ENCODE measurements at regions not wholly inside any gene's neighbourhood (a gene's known extent, or its start where the extent isn't known, plus 50 kb on each side); places are given as distances from the start of the nearest gene placed in this dataset.
A peak's percentile ranks its signal among the peaks of the same experiment; 100 is the strongest.

DNA sequence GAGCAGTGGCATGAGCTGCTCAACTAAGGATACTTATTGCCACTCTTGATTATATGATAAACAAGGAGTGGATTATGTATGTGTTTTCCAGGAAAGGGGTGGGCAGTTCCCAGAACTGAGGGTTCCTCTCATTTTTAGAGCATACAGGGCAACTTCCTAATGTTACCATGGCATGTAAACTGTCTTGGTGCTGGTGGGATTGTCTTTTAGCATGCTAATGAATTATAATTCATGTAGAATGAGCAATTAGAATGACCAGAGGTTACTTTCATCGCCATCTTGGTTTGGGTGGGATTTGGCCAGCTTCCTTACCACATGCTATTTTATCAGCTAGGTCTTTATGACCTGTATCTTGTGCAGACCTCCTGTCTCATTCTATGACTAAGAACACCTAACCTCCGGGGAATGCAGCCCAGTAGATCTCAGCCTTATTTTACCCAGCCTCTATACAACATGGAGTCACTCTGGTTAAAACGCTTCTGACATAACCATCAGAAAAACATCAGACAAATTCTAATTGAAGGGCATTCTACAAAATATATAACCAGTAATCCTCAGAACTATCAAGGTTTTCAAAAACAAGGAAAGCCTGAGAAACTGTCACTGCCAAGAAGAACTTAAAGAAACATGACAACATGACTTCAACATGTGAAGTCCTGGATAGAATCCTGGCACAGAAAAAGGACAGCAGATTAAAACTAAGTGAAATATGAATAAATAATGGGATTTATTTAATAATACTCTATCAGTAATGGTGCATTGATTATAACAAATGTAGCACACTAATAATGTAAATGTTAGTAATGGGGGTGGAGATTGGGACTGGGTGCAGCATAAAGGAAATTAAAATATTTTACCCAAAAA, 365.0 kb downstream of the SEMA3D start:
- DNase-seq (ENCODE audit: low read depth): no peak

DNA sequence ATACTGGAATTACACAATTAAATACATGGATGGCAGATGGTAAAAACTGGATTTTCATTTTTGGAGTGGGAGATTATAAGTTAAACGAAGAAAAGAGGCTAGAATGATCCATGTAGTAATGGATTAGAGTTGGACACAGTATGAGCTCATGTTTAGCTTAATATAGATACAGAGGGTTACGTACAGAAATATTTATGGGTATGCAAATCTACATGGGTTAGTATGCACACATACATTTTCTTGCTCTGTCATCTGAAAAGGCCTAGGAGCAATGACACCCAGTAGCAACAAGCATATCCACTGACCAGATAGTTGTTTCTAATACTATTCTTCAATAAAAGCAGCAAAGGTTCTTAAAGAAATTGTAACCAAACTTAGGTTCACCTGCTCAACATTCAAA, 366.4 kb downstream of the SEMA3D start:
- DNase-seq (ENCODE audit: low read depth): no peak

DNA sequence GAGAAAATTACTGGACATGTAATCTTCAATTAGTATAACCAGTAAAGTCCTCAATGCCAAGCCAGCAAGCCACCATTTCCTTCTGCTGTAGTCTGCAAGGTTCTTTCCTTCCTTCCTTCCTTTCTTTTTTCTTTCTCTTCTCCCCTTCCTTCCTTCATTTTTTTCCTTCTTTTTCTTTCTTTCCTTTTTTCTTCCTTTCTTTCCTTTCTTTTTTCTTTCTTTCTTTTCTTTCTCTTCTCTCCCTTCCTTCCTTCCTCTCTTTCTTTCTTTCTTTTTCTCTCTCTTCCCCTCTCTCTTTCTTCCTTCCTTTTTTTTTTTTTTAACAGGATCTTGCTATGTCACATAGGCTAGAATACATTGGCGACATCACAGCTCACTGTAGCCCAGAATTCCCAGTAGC, 369.8 kb downstream of the SEMA3D start:
- no peak for DNase-seq (ENCODE audit: low read depth)

DNA sequence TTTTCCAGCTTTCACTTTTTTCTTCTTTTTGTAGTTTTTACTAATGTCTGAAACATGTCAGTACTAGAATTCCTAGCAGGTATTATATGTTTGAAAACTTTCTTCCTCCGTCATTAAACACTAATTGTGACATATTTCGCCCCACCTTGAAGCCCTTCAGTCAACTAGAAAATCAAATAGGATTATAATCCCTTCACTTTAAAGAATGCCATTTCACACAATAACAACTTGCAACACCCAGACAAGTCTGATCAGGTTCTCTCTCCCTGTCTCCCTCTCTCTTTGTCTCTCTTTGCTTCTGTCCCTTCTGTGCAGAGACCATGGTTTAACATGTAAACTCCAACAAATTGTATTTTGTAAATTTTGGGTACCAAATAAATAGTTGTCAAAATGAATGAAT, 373.5 kb downstream of the SEMA3D start:
- no peak for DNase-seq (ENCODE audit: low read depth)

DNA sequence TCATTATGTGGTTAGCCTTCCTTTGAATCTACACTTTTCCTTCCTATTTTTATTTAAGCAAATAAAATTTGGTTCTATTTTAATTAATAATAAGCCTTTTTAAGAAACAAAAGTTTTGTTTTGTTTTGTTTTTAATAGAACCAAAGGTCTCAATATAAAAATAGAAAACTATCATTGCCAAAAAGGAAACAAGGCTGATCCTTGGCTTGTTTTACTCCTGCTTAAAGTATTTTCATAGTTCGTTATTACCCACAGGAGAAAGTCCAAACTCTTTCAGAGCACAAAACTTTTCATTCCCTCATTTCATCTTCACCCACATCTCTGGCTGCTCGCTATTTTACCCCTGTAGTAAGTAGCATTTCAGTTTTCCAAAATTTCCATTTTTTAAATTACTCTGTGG, 374.8 kb downstream of the SEMA3D start:
- DNase-seq (ENCODE audit: low read depth): peak; percentile 18

DNA sequence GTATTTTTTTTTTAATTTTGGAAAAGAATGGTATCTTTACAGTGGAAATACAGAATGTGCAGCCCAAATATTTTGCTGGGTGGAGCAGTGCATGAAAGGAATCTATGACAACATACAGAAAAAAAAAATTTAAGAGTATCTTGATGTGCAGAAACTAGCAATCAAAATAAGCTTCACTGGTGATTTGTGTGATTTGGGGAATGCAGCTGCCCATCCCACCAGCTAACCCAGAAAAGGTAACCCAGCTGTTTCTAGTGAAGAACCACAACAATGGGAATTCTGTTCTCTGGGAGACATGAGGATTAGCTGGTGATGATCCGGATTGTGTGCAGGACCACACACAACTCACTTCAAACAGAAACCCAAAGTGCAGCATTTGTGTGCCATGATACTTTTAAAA, 375.5 kb downstream of the SEMA3D start:
- peak; percentile 89 for DNase-seq (ENCODE audit: low read depth)

DNA sequence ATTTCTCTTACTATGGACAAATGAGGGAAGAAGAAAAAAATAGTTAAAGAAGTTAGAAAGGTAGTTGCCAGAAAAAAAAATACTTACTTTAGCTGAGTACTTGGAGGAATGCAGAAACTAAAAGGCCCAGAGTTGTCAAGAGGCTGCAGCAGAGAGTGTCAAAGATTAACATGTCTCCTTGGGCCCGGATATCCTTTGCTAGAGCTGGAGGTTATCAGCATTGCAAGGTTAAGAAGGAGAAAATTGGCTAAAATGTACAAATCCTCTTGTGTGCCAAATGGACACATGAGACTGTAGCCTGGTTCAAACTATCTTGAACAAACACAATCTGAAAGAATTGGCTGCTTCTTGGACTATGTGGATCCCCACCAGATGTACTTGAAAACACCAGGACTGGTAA, 377.0 kb downstream of the SEMA3D start:
- DNase-seq (ENCODE audit: low read depth): no peak

DNA sequence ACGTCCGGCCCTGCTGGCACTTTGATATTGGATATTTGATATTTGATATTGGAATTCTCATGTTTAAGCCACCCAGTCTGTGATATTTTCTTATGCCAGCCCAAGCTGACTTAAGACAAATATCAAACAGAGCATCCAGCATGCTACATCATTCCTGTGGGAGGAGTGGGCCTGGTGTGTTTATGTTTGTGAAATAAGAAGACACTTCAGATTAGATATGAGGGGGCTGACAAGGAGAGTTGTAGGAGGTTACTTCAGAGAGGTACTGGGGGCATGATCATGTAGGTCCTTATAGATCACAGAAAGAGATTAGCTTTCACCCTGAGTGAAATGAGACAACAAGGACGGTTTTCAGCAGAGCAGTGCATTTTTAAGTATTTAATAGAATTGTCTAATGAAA, 382.9 kb downstream of the SEMA3D start:
- no peak for DNase-seq (ENCODE audit: low read depth)

DNA sequence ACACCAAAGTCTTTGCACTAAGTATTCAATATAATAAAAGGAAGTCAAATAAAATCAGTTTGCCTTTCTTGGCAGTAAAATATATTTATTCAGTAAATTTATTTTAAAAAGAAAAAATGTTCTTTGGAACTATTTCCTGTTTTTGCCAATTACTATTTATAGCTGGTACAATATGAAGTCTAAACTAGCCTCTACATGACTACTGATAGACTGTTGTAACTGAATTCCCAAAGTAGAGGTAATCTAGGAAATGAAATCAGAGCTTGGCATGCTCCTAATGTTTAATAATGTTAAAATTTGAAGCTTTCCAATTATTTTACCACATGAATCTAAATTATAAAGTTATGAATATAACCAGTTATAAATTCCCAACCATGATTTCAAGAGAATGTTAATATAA, 385.5 kb downstream of the SEMA3D start:
- no peak for DNase-seq (ENCODE audit: low read depth)

DNA sequence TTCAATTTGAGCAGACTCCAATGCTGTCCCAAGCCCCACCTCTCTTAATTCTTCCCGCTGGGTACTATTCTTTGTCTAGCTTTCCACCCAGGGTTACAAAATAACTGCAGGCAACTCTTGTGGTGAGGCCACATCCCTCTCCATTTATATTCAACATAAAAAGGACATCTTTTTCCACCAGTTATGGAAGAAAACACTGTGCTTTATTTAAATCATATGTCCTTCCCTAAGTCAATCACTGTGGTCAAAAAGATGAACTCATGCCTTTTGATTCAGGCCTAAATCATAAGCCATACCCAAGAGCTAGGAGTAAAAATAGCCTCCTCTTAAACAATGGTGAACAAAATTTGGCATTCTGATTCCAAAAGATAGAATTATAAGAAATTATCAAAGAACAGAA, 386.0 kb downstream of the SEMA3D start:
- DNase-seq (ENCODE audit: low read depth): peak; percentile 19

DNA sequence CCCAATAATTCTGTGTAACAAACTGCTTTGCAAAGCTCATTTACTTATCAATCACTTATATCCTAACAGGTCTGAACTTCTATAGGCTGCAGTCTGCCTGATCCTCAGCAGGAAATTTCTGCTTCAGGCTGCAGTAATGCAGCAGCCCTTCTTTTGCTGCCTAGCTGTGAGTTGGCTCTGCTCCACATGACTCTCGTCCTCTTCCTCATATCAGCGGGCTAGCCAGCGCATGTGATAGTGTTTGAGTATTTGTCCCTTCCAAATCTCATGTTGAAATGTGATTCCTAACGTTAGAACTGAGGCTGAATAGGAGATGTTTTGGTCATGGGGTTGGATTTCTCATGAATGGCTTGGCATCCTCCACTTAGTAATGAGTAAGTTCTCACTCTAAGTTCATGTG, 387.8 kb downstream of the SEMA3D start:
- DNase-seq (ENCODE audit: low read depth): no peak

DNA sequence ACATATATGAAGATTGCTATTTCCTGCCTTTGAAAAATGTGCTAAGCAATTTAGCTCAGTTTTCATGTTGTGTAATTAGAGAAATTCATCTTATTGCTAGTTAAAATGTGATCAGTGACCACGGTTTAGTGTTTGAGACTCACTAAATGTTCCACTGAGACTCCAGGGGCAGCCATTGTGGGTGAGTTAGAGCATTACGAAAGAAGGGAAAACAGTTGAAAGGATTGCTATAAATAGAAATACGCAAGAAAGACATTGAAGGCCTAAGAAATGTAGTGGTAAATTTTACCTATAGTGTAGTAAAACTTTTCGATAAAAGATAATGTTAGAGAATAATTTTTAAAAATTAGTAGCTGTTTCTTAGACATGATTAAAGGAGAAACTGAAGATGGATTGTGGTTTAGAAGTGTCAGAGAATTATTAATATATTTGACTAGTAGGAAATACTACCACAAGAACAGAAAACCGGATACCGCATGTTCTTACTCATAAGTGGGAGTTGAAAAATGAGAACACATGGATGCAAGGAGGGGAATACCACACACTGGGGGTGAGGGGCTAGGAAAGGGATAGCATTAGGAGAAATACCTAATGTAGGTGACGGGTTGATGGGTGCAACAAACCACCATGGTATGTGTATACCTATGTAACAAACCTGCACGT, 394.5 kb downstream of the SEMA3D start:
- peak; percentile 79 for DNase-seq (ENCODE audit: low read depth)

DNA sequence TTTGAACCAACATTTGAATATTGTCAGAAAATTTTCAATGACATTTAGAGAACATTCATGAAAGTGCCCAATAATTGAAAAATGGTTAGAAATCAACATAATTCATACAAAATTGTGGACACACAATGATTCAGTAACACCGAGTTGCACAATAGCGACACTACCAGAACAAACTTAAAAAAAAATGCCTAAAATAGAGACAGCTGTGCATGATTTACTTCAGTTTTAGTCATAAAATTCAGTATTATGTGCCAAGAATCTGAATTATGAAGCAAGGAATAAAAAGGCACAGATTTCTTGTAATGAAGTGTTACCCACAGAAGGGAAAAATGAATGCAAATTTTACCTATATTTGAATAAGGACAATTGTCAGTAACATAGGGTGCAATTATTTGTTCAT, 396.0 kb downstream of the SEMA3D start:
- DNase-seq (ENCODE audit: low read depth): peak; percentile 73

DNA sequence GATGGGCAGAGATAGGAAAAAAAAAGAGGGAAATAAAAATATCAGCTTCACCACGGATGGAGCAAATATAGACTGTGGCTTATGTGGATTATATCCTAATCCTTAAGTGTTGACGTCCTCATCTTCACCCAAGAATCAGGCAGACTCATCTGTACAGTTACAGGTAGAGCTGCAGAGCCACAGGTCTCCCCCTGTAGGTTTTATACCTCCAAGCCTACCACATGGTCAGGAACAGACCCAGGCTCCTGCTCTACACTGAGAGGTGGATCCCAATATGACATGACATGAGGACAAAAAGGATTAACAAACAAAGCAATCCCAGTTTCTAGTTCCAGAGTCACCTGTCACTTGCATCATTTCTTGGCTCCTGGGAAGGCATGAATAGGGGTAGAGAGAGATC, 400.8 kb downstream of the SEMA3D start:
- DNase-seq (ENCODE audit: low read depth): no peak

DNA sequence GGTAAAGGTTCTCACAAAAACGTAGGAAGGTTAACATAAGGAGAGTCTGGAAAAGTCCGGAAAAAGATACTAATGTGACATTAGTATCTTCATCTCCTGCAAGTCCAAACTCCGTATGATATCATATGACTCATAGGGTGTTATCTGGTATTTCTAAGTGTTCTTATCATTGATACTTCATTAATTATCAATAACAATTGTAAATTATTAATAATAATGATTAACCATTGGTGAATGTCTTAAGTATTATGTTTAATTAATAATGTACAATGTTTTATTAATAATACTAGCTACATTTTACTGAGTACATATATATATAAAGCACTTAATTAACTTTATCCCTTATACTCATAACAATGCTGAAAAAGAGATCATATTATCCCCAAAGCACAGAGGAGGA, 402.4 kb downstream of the SEMA3D start:
- no peak for DNase-seq (ENCODE audit: low read depth)

DNA sequence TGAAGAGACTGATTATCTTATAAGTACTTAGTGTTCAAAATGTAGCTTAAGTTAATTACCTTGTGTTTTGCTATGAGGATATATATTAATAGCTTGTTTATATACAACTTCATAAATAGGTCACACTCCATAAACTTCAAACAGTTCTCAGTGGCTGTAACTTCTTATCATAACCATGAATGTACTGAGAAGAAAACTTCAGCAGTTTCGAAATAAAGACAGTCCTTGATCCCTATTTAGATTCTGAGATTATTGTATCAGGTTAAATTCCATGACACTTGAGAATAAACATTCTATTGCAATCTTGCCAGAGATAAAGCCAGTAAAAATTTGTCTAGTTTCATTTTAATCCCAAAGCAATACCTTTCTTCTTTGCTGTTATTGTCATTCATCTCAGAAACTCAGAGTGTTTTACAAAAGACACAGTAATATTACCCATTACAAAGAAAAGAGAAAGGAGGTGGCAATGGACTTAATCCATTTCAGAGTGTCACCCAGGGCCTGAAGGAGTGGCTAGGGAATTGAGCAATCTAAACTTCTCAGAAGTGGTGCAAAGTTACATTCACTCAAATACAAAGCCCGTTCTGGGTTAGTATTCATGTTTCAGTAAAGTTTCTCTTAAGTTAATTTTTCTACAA, 403.6 kb downstream of the SEMA3D start:
- peak; percentile 42 for DNase-seq (ENCODE audit: low read depth)

DNA sequence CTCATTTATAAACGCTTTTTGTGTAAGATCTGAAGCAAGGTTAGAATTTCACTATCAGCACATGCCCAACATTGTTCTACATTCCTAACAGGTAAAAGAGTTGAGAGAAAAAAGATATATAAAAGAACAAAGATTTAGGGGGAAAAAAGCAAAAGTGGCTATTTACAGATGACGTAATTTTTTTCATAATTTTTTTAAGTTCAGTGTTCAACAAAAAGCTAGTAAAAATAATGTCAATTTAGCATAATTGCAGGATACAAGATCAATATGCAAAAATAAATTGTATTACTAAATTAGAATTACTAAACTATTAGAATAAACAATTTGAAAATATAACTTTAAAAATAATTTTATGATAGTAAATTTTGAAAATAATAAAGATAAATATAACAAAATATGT, 405.0 kb downstream of the SEMA3D start:
- no peak for DNase-seq (ENCODE audit: low read depth)

DNA sequence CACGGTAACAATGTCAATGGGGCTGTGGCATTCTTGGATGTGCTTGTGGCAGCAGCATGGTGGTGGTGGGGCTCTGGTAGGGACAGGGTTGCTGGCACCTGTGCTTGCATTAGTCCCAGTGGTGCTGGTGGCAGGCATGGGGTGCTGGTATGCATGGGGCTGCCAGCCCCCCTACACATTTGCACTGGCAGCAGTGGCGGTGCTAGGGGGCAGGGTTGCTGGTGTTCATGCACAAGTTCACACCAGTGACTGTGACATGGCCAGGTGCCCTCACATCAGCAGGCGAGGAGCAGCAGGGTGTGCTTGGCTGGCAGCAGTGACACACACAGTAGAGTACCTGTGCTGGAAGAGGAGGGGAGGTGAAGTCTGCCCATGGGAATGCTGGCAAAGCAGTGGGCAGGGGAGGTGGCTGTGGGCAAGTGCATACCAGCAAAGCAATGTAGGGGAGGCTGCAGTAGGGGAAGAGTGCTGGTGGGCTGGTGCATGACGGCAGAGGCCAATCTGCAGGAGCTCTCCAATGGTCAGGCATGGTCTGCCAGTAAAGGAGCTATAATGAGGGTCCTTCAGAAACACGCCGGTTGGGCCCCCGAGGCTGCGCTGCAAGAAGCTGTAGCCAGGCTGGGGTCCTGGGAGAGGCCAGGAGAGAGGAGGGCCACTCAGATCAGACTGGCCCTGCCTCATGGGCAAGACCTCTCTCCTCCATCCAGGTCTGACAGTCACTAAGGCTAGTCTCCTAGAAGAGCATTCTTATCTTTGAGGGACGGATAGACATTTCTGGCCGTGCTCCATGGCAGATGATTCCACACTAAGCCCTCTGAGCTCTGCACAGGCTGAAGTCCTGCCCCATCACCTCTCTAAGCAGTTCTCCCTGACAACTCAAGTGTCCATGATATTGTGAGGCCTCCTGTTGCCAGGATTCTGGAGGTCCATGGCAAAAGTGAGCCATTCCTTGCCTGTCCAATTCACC, 406.4 kb downstream of the SEMA3D start:
- DNase-seq (ENCODE audit: low read depth): no peak

DNA sequence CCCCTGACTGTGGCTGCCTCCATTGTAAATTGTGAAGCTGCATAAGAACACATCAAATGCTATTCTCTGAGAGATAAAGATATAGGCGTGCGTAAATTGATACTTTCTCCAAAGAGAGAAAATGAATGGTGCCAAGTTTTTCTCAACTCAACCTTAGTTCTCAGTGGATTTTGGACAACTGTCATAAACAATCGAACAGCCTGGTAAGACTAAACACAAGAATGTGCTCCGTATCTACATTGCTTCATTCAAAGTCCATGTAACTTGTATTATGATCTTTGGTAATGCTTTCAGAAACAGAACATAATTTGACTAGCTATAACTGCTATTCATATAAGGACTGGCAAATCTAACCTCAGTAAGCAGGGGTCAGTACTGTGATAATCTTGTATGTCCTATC, 429.1 kb downstream of the SEMA3D start:
- DNase-seq (ENCODE audit: low read depth): no peak

DNA sequence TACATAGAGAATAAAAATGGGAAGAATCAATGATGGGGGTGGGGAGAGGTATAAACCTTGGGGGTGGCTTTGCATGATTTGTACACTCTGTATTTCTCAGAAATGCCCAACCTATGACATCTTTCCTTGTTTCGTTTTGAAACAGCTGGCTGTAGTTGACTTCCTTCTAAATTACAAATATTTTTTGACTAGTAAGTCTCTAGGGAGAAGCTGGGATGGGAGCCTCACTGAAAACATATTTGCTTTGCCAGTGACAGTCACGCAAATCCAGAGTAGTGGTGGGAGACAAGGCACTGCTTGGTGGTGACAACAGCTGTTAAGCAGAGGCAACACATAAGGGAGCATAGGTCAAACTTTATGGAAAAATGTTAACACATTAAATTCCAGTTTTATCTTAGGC, 440.5 kb downstream of the SEMA3D start:
- peak; percentile 91 for DNase-seq (ENCODE audit: low read depth)

DNA sequence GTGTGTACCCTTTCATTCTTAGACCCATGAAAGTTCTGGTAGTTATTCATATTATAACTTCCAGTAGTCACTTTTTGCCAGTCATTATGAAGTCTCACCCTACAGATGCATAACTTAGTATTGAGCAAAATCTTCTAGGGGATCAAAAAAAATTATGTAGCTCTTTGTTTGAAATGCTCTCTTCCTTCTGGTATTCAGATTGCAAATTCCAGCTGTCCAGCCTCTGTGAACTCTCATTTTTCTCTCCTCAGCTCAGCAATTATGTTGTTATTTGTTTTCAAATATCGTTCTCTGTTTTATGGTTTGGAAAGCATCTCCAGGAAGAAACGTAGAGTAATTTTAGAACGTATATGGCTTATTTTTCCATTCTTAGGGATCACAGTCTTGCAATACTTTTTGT, 442.5 kb downstream of the SEMA3D start:
- DNase-seq (ENCODE audit: low read depth): peak; percentile 43
